ENCODE measurements at regions not wholly inside any gene's neighbourhood (a gene's known extent, or its start where the extent isn't known, plus 50 kb on each side); places are given as distances from the start of the nearest gene placed in this dataset.
A peak's percentile ranks its signal among the peaks of the same experiment; 100 is the strongest.
"Not testable (repeated sequence)": the region's sequence is repeated elsewhere in the genome, so short reads cannot be mapped to it uniquely, and the experiment has no call there.

DNA sequence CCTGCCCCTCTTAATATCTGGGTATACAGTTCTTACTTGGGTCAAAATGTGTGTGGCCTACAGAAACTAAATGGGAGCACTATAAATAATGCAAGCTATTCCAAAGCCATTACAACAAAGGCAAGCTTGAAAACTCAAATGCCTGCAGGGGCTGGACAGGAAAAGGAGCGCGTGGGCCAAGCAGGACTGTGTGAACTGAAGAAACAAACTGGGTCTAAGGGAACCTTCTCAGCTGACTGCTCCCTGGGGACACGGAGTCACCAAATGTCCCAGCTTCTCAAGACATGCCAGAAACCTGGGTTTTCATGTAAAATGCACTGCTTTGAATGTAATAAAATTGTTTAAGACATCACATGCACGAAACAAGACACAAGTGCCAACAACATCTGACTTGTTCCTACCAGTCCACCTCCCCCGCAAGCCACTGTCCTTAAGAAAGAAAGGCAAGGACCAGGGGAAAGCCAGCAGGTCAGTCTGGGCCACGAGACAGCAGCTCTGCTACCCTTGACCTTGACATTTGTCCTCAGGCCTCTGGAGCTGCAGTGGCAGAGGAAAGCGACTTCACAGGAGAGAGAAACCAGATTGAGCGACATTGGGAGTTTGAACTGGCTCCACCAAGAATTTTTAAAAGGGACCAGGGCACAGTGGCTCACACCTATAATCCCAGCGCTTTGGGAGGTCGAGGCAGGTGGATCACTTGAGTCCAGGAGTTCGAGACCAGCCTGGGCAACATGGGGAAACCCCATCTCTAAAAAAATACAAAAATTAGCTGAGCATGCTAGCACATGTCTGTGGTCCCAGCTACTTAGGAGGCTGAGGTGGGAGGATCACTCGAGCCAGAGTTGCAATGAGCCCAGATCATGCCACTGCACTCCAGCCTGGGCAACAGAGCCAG, 89.7 kb upstream of the SH3BP4 start:
- DNase-seq (ENCODE audit: low spot score): no peak

DNA sequence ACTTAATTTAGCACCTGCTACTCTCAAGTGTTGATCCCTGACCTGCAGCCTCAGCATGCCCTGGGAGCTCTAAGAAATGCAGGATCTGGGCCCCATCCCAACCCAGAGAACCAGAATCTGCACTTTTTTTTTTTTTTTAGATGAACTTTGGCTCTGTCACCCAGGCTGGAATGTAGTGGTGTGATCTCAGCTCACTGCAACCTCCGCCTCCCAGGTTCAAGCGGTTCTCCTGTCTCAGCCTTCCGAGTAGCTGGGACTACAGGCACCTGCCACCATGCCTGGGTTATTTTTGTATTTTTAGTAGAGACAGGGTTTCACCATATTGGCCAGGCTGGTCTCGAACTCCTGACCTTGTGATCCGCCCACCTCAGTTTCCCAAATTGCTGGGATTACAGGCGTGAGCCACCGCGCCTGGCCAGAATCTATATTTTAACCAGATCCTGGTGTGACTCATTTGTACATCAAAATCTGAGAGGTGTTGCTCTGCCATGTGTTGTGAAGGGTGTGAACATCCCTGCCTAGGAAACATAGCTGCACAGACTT, 92.4 kb upstream of the SH3BP4 start:
- DNase-seq (ENCODE audit: low spot score): not testable (repeated sequence)

DNA sequence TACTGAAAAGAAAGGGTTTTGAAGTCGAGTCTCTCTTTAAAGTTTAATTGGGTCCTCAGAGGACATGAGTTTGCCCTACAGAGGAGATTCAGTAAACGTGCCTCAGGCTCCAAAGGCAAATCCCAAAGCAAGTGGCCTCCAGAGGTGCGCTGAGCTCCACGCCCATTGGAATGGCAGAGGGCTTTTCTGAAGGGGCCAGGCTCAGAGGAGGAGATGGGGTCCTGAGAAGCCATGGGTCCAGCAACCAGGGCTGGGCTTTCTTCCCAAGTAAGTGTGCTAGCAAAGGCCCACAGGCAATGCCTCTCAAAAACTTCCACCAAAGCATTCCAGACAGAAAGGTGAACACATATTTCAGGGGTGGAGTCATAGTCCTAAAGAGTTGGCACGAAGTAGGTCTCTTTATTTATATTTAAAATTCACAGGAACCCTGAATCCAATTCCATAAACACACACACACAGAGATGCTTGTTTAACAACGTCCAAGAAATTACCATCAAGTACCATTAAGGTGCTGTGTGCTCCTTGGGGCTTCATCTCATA, 93.0 kb upstream of the SH3BP4 start:
- no peak for DNase-seq (ENCODE audit: low spot score)

DNA sequence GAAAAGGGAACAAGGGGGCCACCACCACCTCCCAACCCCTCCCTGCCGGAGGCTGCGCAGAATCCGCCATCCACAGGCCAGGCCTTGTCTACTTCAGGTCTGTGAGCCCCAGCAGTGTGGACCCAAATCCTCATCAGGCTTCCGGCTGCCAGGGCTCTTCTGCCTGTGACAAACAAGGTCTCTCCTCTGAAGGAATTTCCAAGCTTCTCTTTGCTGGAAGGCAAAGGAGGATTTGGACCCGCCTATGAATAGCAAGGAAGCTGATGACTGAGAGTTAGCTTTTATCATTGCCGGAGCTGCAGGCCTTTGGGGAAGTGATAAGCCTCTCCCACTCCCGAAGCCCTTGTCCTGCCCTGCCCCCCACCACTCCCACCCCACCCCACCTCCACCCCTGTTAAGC, 93.7 kb upstream of the SH3BP4 start:
- DNase-seq (ENCODE audit: low spot score): no peak

DNA sequence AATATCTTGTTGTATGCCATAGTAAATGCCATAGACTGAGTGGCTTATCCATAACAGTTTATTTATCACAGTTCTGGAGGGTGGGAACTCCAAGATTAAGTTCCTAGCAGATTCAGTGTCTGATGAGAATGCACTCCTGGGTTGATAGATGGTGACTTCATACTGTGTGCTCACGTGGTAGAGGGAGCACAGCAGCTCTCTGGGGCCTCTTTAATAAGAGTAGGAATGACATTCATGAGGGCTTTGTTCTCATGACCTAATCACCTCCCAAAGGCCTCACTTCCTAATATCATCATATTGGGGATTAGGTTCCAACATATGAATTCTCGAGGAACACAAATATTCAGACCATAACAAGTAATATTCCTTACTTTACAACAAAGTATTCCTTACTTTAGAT, 98.1 kb upstream of the SH3BP4 start:
- no peak for DNase-seq (ENCODE audit: low spot score)

DNA sequence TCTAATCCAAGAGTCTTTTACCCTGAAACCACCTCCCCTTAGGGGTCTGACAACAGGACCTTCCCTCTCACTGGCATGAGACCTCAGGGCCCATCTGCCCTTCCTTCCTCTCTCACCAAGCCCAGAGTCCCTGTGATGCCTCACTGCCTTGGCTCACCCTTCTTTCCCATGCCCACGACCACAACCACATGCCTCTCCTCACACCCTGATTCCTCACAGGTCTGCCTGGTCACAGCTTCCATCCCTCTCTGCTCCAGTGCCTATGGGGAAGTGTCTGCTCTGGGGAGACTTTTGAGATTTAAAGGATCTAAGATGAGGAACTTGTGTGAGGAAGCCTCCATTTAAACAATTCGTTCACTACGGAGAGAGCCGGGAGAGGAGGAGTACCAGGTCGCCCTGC, 98.9 kb upstream of the SH3BP4 start:
- DNase-seq (ENCODE audit: low spot score): no peak

DNA sequence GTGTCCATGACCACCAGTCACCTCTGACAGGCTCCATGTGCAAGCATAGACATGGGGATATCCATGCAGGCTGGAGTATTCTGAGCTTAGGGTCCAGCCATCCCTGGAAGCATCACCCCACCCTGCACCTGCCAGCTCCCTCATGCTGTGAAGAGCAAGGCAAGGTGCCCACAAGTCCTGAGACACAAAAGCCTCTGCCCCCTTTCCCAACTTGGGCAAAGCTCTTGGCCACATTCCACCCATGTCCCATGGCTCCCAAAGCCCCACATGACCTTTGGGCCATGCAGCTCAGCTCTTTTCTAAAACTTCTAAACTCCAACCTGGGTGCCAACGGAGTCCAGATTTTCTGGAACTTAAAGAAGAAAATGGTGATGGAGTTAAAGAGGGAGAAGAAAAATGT, 99.8 kb upstream of the SH3BP4 start:
- no peak for DNase-seq (ENCODE audit: low spot score)

DNA sequence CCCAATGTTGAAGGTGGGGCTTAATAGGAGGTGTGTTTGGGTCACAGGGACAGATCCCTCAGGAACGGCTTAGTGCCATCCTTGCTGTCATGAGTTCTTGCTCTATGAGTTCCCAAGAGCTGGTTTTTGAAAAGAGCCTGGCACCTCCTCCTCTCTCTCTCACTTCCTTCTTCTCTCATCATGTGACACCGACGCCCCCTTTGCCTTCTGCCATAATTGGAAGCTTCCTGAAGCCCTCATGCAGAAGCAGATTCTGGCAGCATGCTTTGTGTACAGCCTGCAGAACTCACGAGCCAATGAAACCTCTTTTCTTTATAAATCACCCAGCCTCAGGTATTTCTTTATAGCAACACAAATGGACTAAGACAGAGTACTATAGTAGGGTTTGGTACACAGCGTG, 100.4 kb upstream of the SH3BP4 start:
- no peak for DNase-seq (ENCODE audit: low spot score)

DNA sequence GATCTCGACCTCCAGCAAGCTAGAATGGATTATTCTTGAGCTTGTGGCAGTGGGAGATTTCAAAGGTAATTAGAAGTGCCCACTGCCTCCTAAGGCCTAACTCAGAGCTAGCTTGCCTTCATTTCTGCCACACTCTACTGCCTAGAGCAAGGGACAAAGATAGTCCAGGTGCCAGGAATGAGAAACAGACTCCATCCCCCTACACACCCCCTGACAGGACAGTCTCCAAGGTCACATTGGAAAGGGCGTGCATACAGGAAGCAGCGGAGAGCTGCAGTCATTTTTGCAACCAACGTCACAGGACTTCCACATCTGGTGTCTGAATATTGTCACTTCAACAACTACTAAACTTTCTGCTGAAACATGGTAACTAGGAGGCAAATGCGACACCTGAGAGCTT, 101.0 kb upstream of the SH3BP4 start:
- no peak for DNase-seq (ENCODE audit: low spot score)

DNA sequence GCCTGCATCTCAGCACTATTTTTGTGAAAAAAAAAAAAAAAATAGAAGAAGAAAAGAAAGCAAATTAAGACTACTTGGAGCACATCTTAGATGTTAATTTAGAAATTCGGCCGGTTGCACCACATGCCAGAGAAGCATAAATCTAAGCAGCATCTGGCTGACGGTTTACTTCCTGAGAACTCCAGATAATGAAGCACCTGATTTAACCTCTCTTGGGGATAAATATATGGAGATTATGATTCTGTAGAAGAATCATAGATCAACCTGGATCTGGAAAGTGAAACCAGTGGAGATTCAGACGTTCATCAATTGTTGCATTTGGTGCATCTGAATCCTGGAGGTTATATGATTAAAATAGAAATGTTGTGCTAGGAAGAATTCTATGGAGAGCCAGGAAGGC, 102.1 kb upstream of the SH3BP4 start:
- no peak for DNase-seq (ENCODE audit: low spot score)

DNA sequence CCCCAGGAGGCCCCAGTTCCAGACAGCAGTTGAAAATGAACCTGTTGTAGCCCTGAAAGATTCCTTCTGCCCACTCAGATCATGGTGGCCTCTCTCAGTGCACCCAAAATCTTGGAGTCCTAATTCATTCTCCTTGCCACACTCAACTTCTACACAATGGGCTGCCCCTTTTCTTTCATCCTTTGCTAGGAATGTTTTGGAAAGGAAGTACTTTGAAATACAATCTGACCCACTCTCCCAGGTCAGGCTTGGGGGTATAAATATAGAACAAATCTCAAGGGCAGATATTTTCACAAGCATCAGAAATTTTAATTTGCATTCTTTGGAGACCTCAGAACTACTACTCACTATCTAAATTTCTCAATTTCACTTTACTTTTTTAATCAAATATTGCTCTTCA, 103.2 kb upstream of the SH3BP4 start:
- no peak for DNase-seq (ENCODE audit: low spot score)

DNA sequence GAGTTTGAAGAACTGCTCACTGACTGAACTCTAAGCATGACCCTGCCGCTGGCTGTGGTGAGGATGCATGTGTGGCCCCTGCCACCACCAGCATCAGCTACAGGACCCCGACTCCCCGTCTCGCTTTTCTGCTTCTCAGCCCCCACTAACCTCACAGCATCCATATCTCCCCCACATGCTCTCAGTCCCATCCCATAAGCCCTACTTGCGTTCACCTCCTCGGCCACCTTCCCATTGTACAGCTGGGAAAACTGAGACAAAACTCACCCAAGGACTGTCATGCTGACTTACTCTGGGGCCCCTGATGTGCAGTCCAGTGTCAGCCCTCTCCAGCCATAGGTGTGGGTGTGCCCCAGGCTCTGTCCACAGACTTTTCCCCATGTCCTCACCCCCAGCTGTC, 104.2 kb upstream of the SH3BP4 start:
- DNase-seq (ENCODE audit: low spot score): no peak

DNA sequence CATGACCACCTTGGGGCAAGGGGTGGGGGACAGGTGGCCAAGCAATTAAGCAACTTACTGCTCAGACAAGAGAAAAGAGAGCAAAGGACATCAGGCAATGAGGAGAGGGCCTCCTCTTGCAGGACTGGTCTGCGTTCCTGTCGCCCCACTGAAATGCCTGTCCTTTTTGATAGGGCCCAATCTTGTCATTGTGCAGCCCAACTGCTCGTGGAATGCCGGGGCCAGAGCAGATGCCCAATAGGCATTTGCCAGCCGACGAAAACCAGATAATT, 104.5 kb upstream of the SH3BP4 start:
- DNase-seq (ENCODE audit: low spot score): no peak

DNA sequence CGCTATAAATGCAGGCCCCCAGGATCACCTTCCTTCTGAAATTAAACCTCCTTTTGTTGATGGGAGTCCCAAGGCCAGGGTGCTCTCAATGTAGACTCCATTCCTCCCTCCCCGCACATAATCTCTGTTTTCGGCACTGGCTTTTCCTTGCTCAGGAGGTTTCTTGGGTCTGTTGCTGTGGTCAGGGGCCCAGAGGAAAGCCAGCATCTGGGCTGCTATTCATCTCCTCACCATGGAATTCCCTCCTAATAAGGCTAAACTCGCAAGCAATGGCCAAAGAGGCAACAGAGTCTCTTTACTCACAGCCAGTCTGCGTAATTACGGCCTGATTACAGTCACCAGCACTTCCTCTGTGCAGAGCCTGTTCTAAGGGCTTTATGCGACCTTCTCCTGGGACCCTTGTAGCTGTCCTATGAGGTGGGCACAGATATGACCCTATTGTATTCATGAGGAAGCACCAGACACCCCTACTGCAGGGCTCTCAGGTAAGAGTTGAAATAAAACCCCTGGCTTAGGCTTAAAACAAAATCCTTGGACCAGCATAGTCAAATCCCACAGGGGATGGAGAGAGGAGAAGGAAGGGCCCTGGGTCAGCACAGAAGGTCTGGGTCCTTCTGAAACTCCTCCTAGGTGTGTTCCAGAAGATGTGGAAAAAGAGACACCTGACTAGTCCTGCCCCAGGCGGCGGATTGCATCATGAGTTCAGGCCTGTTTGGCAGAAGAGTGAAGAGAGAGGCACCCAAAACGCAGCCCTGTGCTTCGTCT, 105.0 kb upstream of the SH3BP4 start:
- no peak for DNase-seq (ENCODE audit: low spot score)

DNA sequence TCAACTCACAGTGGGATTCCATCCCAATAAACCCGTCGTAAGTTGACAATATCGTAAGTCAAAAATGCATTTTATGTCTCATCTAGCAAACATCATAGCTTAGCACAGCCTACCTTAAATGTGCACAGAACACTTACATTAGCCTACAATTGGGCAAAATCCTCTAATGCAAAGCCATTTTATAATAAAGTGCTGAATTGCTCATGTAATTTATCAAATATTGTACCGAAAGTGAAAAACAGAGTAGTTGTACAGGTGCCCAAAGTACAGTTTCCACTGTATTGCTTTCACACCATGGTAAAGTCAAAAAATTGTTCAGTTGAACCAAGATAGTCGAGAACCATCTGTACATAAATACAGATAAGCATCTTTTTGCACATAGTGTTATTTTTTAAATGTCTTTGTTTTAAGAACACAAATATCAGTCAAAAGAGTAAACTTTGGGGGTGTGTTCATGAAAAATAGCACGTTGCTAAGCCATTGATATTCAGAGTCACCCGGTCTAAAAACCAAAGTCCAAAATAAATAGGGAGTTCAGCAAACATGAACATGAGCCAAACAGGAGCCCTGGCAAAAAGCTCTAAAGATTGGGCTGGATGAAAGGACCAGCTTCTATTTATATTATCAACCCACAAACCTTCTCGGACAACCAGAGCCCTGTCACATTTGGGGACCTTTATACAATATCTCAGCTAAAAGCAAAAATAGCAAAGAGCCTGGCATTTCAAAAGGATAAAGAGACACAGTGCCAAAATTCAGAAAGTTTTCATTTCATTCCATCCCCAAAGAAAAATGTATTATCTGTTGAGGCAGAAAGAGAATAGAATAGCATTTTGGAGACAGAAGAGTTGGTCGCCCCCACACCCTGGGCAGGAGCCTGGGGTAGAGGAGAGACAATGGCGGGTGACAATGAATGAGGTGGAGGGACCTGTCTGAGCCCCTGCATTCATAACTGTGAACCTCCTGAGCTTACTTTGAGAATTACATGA, 105.9 kb upstream of the SH3BP4 start:
- DNase-seq (ENCODE audit: low spot score): no peak

DNA sequence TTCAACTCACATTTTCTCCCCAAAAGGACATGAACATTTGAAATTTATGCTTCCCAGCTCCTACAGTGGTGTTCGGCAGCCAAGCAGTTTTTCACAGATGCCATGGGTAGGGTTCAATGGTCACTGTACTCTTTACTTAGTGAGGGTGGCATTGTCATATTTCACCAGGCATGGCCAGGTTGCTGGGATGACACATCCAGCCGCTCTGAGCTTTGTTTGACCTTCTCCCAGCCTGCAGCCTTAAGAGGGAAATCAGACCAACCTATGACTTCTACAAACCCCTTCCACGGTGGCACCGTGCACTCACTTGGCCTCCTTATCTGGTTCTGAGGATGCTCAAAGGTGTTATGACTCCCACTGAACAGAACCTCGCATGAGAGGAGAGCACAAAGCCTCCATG, 108.4 kb upstream of the SH3BP4 start:
- no peak for DNase-seq (ENCODE audit: low spot score)

DNA sequence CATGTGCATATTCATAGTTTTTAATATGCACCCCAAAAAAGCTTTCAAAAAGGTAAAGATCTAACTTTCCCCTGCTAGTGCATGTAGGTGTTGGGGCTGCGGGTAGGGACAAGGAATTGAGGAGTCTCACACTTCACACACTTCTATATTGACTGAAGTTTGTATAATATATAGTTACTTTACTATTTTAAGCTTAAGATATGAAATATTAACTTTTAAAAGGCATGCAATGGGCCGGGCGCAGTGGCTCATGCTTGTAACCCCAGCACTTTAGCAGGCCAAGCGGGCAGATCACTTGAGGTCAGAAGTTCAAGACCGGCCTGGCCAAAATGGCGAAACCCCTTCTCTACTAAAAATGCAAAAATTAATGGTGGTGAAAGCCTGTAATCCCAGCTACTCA, 109.1 kb upstream of the SH3BP4 start:
- DNase-seq (ENCODE audit: low spot score): no peak

DNA sequence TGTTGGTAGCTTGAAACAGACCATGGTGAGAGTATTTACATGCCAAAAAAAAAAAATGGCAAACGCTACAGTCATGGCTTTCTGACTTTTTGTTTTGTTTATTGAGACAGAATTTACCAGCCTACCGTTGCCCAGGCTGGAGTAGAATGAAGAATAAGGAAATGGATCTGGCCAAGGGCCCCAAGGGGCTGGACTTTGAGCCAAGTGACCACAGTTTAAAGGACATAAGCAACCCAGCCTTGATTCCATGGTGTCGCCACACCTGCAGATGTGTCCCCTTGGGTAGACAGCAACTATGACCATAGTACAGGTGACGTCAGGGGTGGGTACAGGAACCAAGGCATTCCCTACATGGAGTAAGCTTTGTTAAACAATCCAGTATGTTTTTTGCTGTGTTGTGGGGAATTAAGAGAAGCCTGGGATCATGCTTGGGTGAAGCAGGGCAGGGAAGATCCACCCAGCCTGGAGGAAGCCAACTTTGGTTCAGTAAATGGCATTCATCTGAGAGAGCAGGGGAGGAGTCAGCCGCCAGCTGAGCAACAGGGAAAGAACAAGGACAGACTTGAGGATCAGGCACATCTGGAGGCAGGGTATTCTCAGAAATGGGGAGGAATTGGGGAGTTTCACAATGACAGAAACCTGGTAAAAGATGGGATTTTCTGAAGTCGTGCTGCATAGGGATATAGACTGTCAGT, 110.3 kb upstream of the SH3BP4 start:
- no peak for DNase-seq (ENCODE audit: low spot score)

DNA sequence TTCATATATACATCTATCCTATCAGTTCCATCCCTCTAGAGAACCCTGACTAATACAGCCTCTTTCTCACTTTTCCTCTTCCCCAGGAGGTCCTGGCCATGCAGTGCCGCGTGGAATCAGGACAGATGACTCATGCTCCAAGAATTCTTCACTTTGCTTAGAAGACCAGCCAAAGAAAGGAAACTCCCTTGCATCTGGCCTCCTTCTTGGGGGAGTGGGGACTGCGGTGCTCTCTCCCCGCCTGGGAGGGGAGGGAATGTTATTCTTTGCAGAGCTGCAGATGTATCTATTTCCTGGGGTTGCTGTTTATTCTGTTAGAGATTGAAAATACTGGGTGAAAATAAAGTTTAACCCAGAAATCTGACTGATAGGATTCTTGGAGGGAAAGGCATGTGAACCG, 111.5 kb upstream of the SH3BP4 start:
- no peak for DNase-seq (ENCODE audit: low spot score)

DNA sequence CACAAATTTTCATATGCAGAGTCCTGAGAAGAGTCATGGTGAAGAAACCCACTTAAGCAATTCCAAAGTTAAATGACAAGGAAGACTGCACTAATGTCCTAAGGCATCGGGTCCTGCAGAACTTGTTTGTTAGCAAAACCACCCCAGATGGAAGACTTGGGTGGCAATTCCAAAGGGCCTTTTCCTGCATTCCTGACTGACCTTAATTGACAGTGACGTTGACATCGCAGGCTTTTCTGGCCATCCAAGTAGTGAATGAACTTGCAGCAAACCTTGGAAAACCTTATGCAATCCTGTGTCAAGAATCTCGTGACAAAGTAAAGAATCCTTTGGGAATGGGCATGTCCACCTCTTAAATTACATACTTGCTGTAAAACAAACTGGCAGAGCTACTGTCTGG, 112.5 kb upstream of the SH3BP4 start:
- DNase-seq (ENCODE audit: low spot score): no peak

DNA sequence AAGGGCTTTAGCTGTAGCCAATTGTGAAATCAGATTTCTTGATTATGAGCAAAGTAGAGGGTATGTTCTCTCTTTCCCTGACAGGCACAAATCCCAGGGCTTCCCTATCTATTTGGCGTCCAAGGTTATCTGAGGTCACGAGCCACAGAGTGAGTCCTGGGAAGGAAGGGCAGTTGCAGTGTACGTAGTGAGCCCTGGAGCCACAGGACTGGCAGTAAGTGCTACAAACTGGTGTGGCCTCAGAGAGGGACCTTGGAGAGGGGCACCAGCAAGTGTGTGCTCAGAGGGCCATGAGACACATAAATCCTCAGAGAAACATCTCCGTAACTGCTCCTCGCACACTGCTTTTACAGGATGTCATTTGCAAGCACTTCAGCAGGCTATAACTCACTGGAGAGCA, 115.5 kb upstream of the SH3BP4 start:
- DNase-seq (ENCODE audit: low spot score): peak; percentile 52
